Endothelial cell of umbilical vein (primary cell): ENCODE measurements at regions not wholly inside any gene's neighbourhood (a gene's known extent, or its start where the extent isn't known, plus 50 kb on each side); places are given as distances from the start of the nearest gene placed in this dataset.
"Not testable (repeated sequence)": the region's sequence is repeated elsewhere in the genome, so short reads cannot be mapped to it uniquely, and the experiment has no call there.

Experiments used
- BruUV-seq: library from RNA; stranded (reverse); fragments of 400-500 nt; replicated peaks from 2 replicates; lab custom pipeline; 2021; lab: Mats Ljungman, UMichigan
- CTCF ChIA-PET: fragments of 300-600, 350-600 bp; sonication (Branson Sonifier 250); formaldehyde crosslinking; loops from one replicate; lab custom pipeline; 2021; ENCODE audit warnings: antibody characterized with exemption, inconsistent platforms; lab: Charles Lee
- POLR2A ChIA-PET: fragments of 300-600, 350-600 bp; sonication (Branson Sonifier 250); formaldehyde crosslinking; loops from one replicate; lab custom pipeline; 2021; ENCODE audit warnings: antibody characterized with exemption, inconsistent platforms; lab: Charles Lee
- DNase-seq: peaks from one replicate; pipeline ENCODE4 v3.0.0-alpha.2; 2011; ENCODE audit warnings: low read depth, low spot score
- FAIRE-seq: peaks from 2 replicates; lab custom pipeline; 2011; peaks lifted over from hg19 to GRCh38; lab: Jason Lieb, UNC
- H2AFZ ChIP-seq: 2 replicates; pipeline ENCODE4 v1.6.0; 2012; ENCODE audit warnings: low read depth, low read length, control low read depth, inconsistent platforms
- H3K27ac ChIP-seq: 2 replicates; pipeline ENCODE4 v1.5.1; 2011; ENCODE audit warnings: low read depth, mild to moderate bottlenecking, control low read depth, low read length, moderate library complexity; ENCODE audit not compliant: insufficient read depth
- H3K27me3 ChIP-seq, 2 experiments: 2 replicates each; pipeline versions ENCODE4 v1.6.0 to v1.6.1; 2011; ENCODE audit warnings: low read length in 2 of 2, mixed read lengths in 1 of 2; ENCODE audit not compliant: control insufficient read depth in 2 of 2, insufficient read depth in 2 of 2
- H3K36me3 ChIP-seq, 2 experiments: 2 replicates in 1 of 2; 3 replicates in 1 of 2; pipeline ENCODE4 v1.5.1; 2011; ENCODE audit warnings: low read length in 2 of 2, mild to moderate bottlenecking in 1 of 2, moderate library complexity in 1 of 2; ENCODE audit not compliant: control insufficient read depth in 2 of 2, insufficient read depth in 2 of 2; ENCODE audit errors: extremely low read depth in 1 of 2
- H3K4me1 ChIP-seq: 3 replicates; pipeline ENCODE4 v1.5.1; 2011; ENCODE audit warnings: mild to moderate bottlenecking, low read length; ENCODE audit not compliant: control insufficient read depth, insufficient read depth; ENCODE audit errors: extremely low read depth
- H3K4me2 ChIP-seq: 2 replicates; pipeline ENCODE4 v1.6.1; 2011; ENCODE audit warnings: low read length, control low read depth, mixed read lengths; ENCODE audit not compliant: insufficient read depth
- H3K4me3 ChIP-seq, 3 experiments: fragments of 200-600 bp in 1 of 3; sonication (generic), shearing (Covaris generic) in 1 of 3; replicated peaks in 1 of 3; 2 replicates each; pipeline ENCODE4 v1.5.1; 2011 to 2016; ENCODE audit warnings: control low read depth in 3 of 3, low read length in 3 of 3, mild to moderate bottlenecking in 2 of 3, inconsistent platforms in 1 of 3, low read depth in 1 of 3, moderate library complexity in 1 of 3; ENCODE audit not compliant: insufficient read depth in 1 of 3
- H3K79me2 ChIP-seq: 2 replicates; pipeline ENCODE4 v1.6.0; 2012; ENCODE audit warnings: low read length, inconsistent platforms; ENCODE audit not compliant: control insufficient read depth, insufficient read depth
- H3K9ac ChIP-seq: replicated peaks from 2 replicates; pipeline ENCODE3; 2011; ENCODE audit warnings: low read length, control low read depth; ENCODE audit not compliant: insufficient read depth; ENCODE audit errors: extremely low read depth
- H3K9me1 ChIP-seq: replicated peaks from 3 replicates; pipeline ENCODE4 v1.6.0; 2011; ENCODE audit warnings: mild to moderate bottlenecking, low read length; ENCODE audit not compliant: control insufficient read depth, insufficient read depth; ENCODE audit errors: extremely low read depth
- H3K9me3 ChIP-seq: replicated peaks from 2 replicates; pipeline ENCODE4 v1.5.1; 2012; ENCODE audit warnings: low read length, inconsistent platforms; ENCODE audit not compliant: control insufficient read depth, insufficient read depth
- H4K20me1 ChIP-seq: replicated peaks from 2 replicates; pipeline ENCODE3; 2011; ENCODE audit warnings: mild to moderate bottlenecking, low read length; ENCODE audit not compliant: control insufficient read depth, insufficient read depth; ENCODE audit errors: extremely low read depth
- CTCF ChIP-seq, 2 donors: IDR thresholded peaks; 1 replicate in 1 of 2; 2 replicates in 1 of 2; pipeline ENCODE4 v1.5.1; 2011; ENCODE audit warnings: low read length in 2 of 2, mild to moderate bottlenecking in 2 of 2, moderate library complexity in 2 of 2, control low read depth in 1 of 2, inconsistent platforms in 1 of 2, low read depth in 1 of 2; ENCODE audit not compliant: insufficient read depth in 1 of 2; ENCODE audit errors: extremely low read depth in 1 of 2
- EZH2 ChIP-seq: IDR thresholded peaks from 2 replicates; pipeline ENCODE4 v1.6.1; 2012; ENCODE audit warnings: borderline replicate concordance, low read depth, mild to moderate bottlenecking, moderate library complexity, low read length, inconsistent platforms; ENCODE audit not compliant: severe bottlenecking
- FOS ChIP-seq: IDR thresholded peaks from 2 replicates; pipeline ENCODE4 v1.6.1; 2011; ENCODE audit warnings: mild to moderate bottlenecking, low read length, moderate library complexity, borderline replicate concordance; ENCODE audit not compliant: insufficient read depth
- GATA2 ChIP-seq: IDR thresholded peaks from 2 replicates; pipeline ENCODE4 v1.7.0; 2011; ENCODE audit warnings: low read depth, mild to moderate bottlenecking, moderate library complexity, mixed read lengths, low read length; ENCODE audit not compliant: insufficient read length, insufficient read depth
- JUN ChIP-seq: IDR thresholded peaks from 2 replicates; pipeline ENCODE4 v1.6.1; 2011; ENCODE audit warnings: borderline replicate concordance, low read depth; ENCODE audit not compliant: insufficient read length, insufficient read depth
- MAX ChIP-seq: IDR thresholded peaks from 2 replicates; pipeline ENCODE4 v1.6.1; 2011; ENCODE audit not compliant: insufficient read depth, insufficient read length
- MYC ChIP-seq: IDR thresholded peaks from one replicate; pipeline ENCODE4 v1.6.1; 2011; ENCODE audit warnings: mild to moderate bottlenecking, low read depth, low read length
- POLR2A ChIP-seq: IDR thresholded peaks from 2 replicates; pipeline ENCODE4 v1.6.1; 2012; ENCODE audit warnings: low read depth, mild to moderate bottlenecking, control low read depth, low read length
- POLR2AphosphoS5 ChIP-seq: IDR thresholded peaks from 2 replicates; pipeline ENCODE4 v1.6.1; 2012; ENCODE audit warnings: low read depth, mild to moderate bottlenecking, control low read depth, low read length, moderate library complexity; ENCODE audit not compliant: insufficient read depth
- dilution Hi-C: fragments of 300-500 bp; cut with MboI; formaldehyde crosslinking; loops from one replicate; pipeline ENCODE4 v1.15.0; 2019; ENCODE audit warnings: low sequenced_read_pairs; ENCODE audit not compliant: extremely low pct_ligation_motif_present
- intact Hi-C: fragments of 100-400 bp; cut with micrococcal nuclease; formaldehyde crosslinking; loops from one replicate; pipeline ENCODE4 v1.10.0; 2022

DNA sequence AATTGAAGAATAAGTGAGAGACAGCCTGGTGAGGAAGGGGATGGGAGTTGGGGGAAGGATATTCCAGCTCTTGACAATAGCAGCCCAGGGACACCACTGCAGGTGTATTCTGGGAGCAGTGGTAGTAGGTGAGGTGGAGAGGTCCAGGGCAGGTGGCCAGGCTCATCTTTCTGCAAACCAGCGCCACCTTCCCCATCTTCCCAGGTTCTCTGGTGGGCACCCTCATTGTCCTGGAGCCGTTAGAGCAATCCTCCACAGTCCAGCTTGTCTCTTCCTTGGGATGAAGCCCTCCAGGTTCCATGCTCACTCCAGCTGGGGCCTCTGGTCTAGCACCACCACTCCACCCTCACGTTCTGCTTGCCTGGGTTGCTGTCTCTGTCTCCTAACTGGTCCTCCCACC is 97.0 kb downstream of the IER5 start:
- CTCF ChIA-PET, result interaction anchor here (1.0 to 14.0 kb wide), 3 partner anchors 232 to 240 kb away, joined by 3 to 297 read pairs (median 3); no protein-coding TSS in a partner anchor
- no peaks in the 10 kb centered on the region for H3K4me1 ChIP-seq
- DNase-seq (no peak), FAIRE-seq (no peak)
- H3K79me2 ChIP-seq, result no peaks in the 10 kb centered on the region
- H3K36me3 ChIP-seq, result no peaks in the 10 kb centered on the region
- dilution Hi-C loops, result no loop called here
- H3K4me3 ChIP-seq, result no peak overlapping the region
- POLR2A ChIA-PET, result no interaction called here
- peaks cover 0 to 14% of the 10 kb centered on the region in 2 experiments for H3K27me3 ChIP-seq
- no peaks in the 10 kb centered on the region for H3K9me3 ChIP-seq
- no peak overlapping the region for H3K9ac ChIP-seq
- TF ChIP-seq FOS (no peak), POLR2AphosphoS5 (no peak), CTCF (IDR thresholded peaks at IDR 0.05; ENCODE audit: extremely low read depth in 1 of 2, insufficient read depth in 1 of 2, low read depth in 1 of 2, low read length in 2 of 2) (no peak), MAX (no peak), MYC (no peak), POLR2A (no peak), JUN (no peak), GATA2 (no peak), EZH2 (no peak)
- intact Hi-C loops, result no loop called here
- no peak overlapping the region for H2AFZ ChIP-seq
- H3K27ac ChIP-seq, result no peak overlapping the region
- no TSS peak for BruUV-seq
- no peaks in the 10 kb centered on the region for H3K9me1 ChIP-seq
- no peaks in the 10 kb centered on the region for H4K20me1 ChIP-seq
- H3K4me2 ChIP-seq, result no peak overlapping the region

- H3K27ac ChIP-seq, H3K4me1 ChIP-seq, H3K4me2 ChIP-seq, DNase-seq, H3K36me3 ChIP-seq, POLR2A ChIA-PET, BruUV-seq, H3K79me2 ChIP-seq, dilution Hi-C loops, H3K9me1 ChIP-seq, H2AFZ ChIP-seq, H3K4me3 ChIP-seq, FAIRE-seq, H4K20me1 ChIP-seq, intact Hi-C loops, H3K9me3 ChIP-seq, H3K9ac ChIP-seq: not testable (repeated sequence)
- H3K27me3 ChIP-seq, result peaks cover 0 to 15% of the 10 kb centered on the region in 2 experiments
- CTCF ChIA-PET, result interaction anchor here (3.0 to 14.0 kb wide), 2 partner anchors 237 to 239 kb away, joined by 16 to 297 read pairs; no protein-coding TSS in a partner anchor
Measured at GRCh38 chr1:181186133-181186532, 97.6 kb downstream of the IER5 start.
